Transverse colon (tissue), 4 donors: ENCODE measurements at regions not wholly inside any gene's neighbourhood (a gene's known extent, or its start where the extent isn't known, plus 50 kb on each side); places are given as distances from the start of the nearest gene placed in this dataset.

Experiments used
- DNase-seq: peaks from one replicate; pipeline ENCODE4 v3.0.0-alpha.2; 2019
- H3K27ac ChIP-seq, 4 donors: fragments of 200-600 bp; sonication (generic); 2 replicates each; pipeline ENCODE4 v1.5.1; 2016 to 2018; ENCODE audit warnings: inconsistent platforms in 4 of 4
- H3K27me3 ChIP-seq: fragments of 200-600 bp; sonication (generic); 2 replicates; pipeline ENCODE4 v1.5.1; 2017; ENCODE audit warnings: inconsistent platforms
- H3K36me3 ChIP-seq, 4 donors: fragments of 200-600 bp; sonication (generic); 2 replicates each; pipeline ENCODE4 v1.5.1; 2017 to 2019; ENCODE audit warnings: inconsistent platforms in 4 of 4
- H3K4me1 ChIP-seq, 4 donors: fragments of 200-600 bp; sonication (generic); 2 replicates each; pipeline ENCODE4 v1.5.1; 2017 to 2020; ENCODE audit warnings: inconsistent platforms in 4 of 4
- H3K4me3 ChIP-seq, 4 donors: fragments of 200-600 bp; sonication (generic); 1 replicate in 1 of 4; 2 replicates in 3 of 4; pipeline versions ENCODE4 v1.5.1 to v1.6.1; 2017 to 2019; ENCODE audit warnings: inconsistent platforms in 4 of 4
- H3K9me3 ChIP-seq, 2 donors: fragments of 200-600 bp; sonication (generic); 2 replicates each; pipeline ENCODE4 v1.5.1; 2017 to 2019; ENCODE audit warnings: inconsistent platforms in 2 of 2
- CTCF ChIP-seq, 5 experiments: fragments of 200-600 bp in 3 of 5; fragments of 450-650 bp in 2 of 5; sonication (generic) in 3 of 5; IDR thresholded peaks; 1 replicate in 2 of 5; 2 replicates in 3 of 5; pipeline ENCODE4 v1.5.1; 2016 to 2017; ENCODE audit warnings: antibody characterized with exemption in 5 of 5, inconsistent platforms in 3 of 5, mild to moderate bottlenecking in 2 of 5, moderate library complexity in 1 of 5
- EP300 ChIP-seq: sonication (generic); formaldehyde crosslinking; IDR thresholded peaks from one replicate; pipeline ENCODE4 v1.6.1; 2017; ENCODE audit warnings: antibody characterized with exemption, low read depth
- POLR2A ChIP-seq: fragments of 450-650 bp; IDR thresholded peaks from one replicate; pipeline ENCODE4 v1.6.1; 2016; ENCODE audit warnings: antibody characterized with exemption, mild to moderate bottlenecking, moderate library complexity
- POLR2AphosphoS5 ChIP-seq, 3 donors: sonication (generic); formaldehyde crosslinking; IDR thresholded peaks; one replicate each; pipeline ENCODE4 v1.6.1; 2016; ENCODE audit warnings: antibody characterized with exemption in 3 of 3
- WGBS, 2 donors: methylation state at CpG; one replicate each; pipeline ENCODE4 v1.1.5; 2018; ENCODE audit warnings: low coverage in 1 of 2; 5-methylcytosine and 5-hydroxymethylcytosine counted together
- in situ Hi-C, 4 donors: fragments of 200-750 bp; cut with MboI; loops; one replicate each; pipeline versions ENCODE4 v1.15.0 to v1.15.1; 2017; ENCODE audit warnings: low sequenced_read_pairs in 3 of 4, low pct_ligation_motif_present in 1 of 4, low pct_unique_long_range_greater_than_20kb in 1 of 4
- intact Hi-C: fragments of 100-400 bp; cut with DNase I; formaldehyde crosslinking; loops from one replicate; pipeline ENCODE4 v1.15.1; 2023; ENCODE audit warnings: low total_unique reads

- in situ Hi-C loops: no loop called here
- WGBS, 2 donors: 89 to 96% methylated on average over 4 of the region's 4 CpGs
These were observed 495.8 kb upstream of the ACVR2A start for GRCh38 chr2:147348931-147349555.

GRCh38 chr2:147346142-147346541 lies 498.7 kb upstream of the ACVR2A start:
- no peak overlapping the region for H3K27ac ChIP-seq
- H3K4me3 ChIP-seq: no peak overlapping the region
- no peaks in the 10 kb centered on the region for H3K36me3 ChIP-seq
- intact Hi-C loops: no loop called here
- in situ Hi-C loops: no loop called here
- H3K4me1 ChIP-seq: no peaks in the 10 kb centered on the region
- no peaks in the 10 kb centered on the region for H3K27me3 ChIP-seq
- H3K9me3 ChIP-seq: peaks cover 0 to 6% of the 10 kb centered on the region in 2 donors
- no peak for TF ChIP-seq CTCF (IDR thresholded peaks at IDR 0.05)
- TF ChIP-seq POLR2AphosphoS5 (IDR thresholded peaks at IDR 0.05): no peak
- TF ChIP-seq EP300: no peak
- no peak for TF ChIP-seq POLR2A
- WGBS, 2 donors: 96 to 100% methylated on average over 2 of the region's 2 CpGs
- no peak for DNase-seq

More at GRCh38 chr2:147348931-147349555, 495.8 kb upstream of the ACVR2A start:
- H3K36me3 ChIP-seq: no peaks in the 10 kb centered on the region
- no peaks in the 10 kb centered on the region for H3K4me1 ChIP-seq
- TF ChIP-seq POLR2AphosphoS5 (IDR thresholded peaks at IDR 0.05) (no peak), EP300 (no peak), POLR2A (no peak), CTCF (IDR thresholded peaks at IDR 0.05) (no peak)
- H3K4me3 ChIP-seq: no peak overlapping the region
- DNase-seq: no peak
- H3K9me3 ChIP-seq: peaks cover 0 to 6% of the 10 kb centered on the region in 2 donors
- no peaks in the 10 kb centered on the region for H3K27me3 ChIP-seq
- intact Hi-C loops: no loop called here
- no peak overlapping the region for H3K27ac ChIP-seq

GRCh38 chr2:147345246-147345645 lies 499.6 kb upstream of the ACVR2A start:
- WGBS, 2 donors: 90 to 94% methylated on average over 1 of the region's 1 CpG

GRCh38 chr2:147342329-147342728 lies 502.5 kb upstream of the ACVR2A start:
- intact Hi-C loops: no loop called here
- no peak for DNase-seq
- Histone ChIP-seq H3K27ac (no peak overlapping the region), H3K4me3 (no peak overlapping the region), H3K9me3 (peaks cover 0 to 6% of the 10 kb centered on the region in 2 donors), H3K27me3 (no peaks in the 10 kb centered on the region), H3K36me3 (no peaks in the 10 kb centered on the region), H3K4me1 (no peaks in the 10 kb centered on the region)
- 76 to 88% methylated on average over 1 of the region's 1 CpG for WGBS, 2 donors
- in situ Hi-C loops: no loop called here
- TF ChIP-seq POLR2AphosphoS5 (IDR thresholded peaks at IDR 0.05) (no peak), EP300 (no peak), CTCF (IDR thresholded peaks at IDR 0.05) (no peak), POLR2A (no peak)

More at GRCh38 chr2:147345246-147345645, 499.6 kb upstream of the ACVR2A start:
- peak overlapping the region in 1 of 4 donors; percentile 32 for H3K27ac ChIP-seq
- no peaks in the 10 kb centered on the region for H3K27me3 ChIP-seq
- TF ChIP-seq POLR2A: no peak
- no peak for TF ChIP-seq POLR2AphosphoS5 (IDR thresholded peaks at IDR 0.05)
- TF ChIP-seq CTCF (IDR thresholded peaks at IDR 0.05): no peak
- no peaks in the 10 kb centered on the region for H3K4me1 ChIP-seq
- H3K36me3 ChIP-seq: no peaks in the 10 kb centered on the region
- peaks cover 0 to 6% of the 10 kb centered on the region in 2 donors for H3K9me3 ChIP-seq
- no peak overlapping the region for H3K4me3 ChIP-seq
- no peak for DNase-seq
- intact Hi-C loops (no loop called here), in situ Hi-C loops (no loop called here)
